ENCODE measurements at regions not wholly inside any gene's neighbourhood (a gene's known extent, or its start where the extent isn't known, plus 50 kb on each side); places are given as distances from the start of the nearest gene placed in this dataset.

DNA sequence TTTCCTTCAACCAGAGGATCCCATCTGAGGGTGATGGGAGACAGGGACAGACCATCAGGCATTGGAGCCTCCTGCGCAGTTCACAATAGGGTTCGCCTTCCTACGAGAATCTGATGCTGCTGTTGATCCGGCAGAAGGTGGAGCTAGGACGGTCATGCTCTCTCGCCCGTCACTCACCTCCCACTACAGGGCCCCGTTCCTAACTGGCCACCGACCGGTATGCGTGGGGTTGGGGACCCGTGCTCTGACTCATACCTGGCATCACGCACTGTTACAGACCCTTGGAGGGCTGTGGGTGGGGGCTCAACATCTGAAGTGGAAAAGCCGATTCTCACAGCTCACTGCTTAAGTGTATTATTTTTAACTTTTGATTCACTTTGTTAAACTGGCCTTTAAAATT, 402.3 kb downstream of the BRD1 start:
- no peak for DNase-seq

- no peak for DNase-seq
Measured at GRCh38 chr22:49424893-49425270, 402.8 kb downstream of the BRD1 start.

DNA sequence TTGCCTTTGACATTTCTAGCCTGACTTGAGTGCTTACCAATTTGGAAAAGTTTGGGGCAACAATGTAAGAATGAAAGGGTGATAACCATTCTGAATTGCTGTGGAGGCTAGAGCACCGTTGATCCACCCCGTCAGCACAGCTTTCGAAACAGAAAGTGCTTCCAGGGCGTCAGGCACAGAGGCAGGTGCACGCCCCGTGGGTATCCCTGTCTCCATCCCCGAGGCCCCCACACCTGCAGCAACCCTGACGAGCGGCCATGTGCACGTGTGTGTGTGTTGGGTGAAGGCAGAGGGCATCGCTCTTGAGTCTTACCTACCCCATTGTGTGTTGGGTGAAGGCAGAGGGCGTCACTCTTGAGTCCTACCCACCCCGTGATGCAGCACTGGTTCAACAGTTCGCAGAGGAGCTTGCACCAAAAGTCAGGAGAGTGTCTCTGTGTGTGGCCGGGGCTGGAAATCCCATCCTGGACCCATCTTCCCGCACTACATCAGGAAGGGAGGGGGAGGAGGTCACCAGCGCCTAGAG, 404.5 kb downstream of the BRD1 start:
- no peak for DNase-seq

- no peak for DNase-seq
Measured at GRCh38 chr22:49422701-49423100, 405.0 kb downstream of the BRD1 start.

GRCh38 chr22:49420651-49421050, 407.0 kb downstream of the BRD1 start:
- DNase-seq = no peak

DNA sequence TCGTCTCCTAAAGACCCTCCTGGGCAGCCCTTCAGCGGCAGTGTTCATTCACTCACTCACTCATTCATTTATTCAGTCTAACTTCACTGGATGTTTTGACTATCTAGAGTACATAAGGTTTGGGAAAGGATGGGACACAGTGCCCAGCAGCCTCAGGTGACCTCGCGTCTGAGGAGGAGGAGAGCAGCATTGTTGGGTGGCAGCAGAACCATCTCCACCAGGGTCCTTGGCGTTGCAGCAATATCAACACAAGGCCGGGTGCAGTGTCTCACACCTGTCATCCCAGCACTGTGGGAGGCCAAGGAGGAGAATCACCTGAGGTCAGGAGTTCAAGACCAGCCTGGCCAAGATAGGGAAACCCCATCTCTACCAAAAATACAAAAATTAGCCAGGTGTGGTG, 408.0 kb downstream of the BRD1 start:
- no peak for DNase-seq

GRCh38 chr22:49418943-49419342, 408.7 kb downstream of the BRD1 start:
- DNase-seq = no peak

- no peak for DNase-seq
Measured at GRCh38 chr22:49418341-49418894, 409.3 kb downstream of the BRD1 start.

DNA sequence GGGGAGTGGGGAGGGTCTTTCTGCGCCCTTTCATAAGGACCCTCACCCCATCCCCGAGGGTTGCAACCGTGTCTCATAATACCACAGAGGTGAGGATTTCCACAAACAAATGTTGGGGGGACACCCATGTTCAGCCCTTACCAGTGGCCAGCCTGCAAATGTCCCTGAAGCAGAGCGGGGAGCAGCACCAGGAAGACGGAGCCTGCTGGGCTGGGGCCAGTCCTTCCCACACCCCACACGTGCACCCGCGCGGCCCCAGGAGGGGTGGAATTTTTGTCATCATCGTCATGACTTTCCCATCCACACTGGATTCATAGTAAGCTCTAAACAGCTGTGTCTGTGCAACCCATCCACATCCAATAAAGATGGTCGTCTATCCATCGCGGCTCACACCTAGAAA, 409.8 kb downstream of the BRD1 start:
- DNase-seq = no peak

DNA sequence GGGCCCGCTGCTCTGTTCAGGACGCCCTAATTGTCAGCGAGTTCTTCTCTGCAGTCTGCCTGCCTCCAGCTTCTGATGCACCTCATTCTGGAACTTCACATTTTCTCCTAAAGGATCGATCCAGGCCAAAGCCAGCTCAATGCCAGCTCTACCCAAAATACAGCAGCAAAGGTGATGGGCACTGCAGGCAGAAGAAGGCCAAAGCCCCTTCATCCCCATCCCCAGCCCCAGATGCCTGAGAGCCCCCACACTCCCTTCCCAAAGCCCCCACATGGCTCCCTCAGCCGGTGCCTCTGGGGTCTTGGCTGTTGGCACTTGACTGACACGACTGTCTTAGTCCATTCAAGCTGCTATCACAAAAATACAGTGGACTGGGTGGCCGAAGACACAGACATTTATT, 410.3 kb downstream of the BRD1 start:
- no peak for DNase-seq

- no peak for DNase-seq
Measured at GRCh38 chr22:49415151-49415951, 412.3 kb downstream of the BRD1 start.

DNA sequence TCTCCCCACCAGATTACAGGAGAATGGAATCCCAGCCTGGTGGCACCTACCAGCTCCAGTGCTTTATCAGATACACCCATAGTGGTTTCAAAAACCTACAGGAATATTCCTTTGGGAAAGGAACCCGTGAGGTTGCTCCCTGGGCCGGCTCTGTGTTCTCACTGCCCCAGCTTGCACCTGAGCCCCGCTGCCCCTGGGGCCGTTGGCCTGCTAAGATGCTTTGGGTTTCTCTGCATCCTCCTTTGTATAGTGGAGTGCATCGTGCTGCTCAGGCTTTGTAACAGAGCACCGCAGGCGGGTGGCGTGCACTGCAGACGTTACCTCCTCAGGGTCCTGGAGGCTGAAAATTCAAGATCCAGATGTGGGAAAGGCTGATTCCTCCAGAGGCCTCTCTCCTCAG, 414.1 kb downstream of the BRD1 start:
- no peak for DNase-seq

- no peak for DNase-seq
Measured at GRCh38 chr22:49413146-49413545, 414.5 kb downstream of the BRD1 start.

GRCh38 chr22:49412236-49412635, 415.4 kb downstream of the BRD1 start:
- DNase-seq = no peak

DNA sequence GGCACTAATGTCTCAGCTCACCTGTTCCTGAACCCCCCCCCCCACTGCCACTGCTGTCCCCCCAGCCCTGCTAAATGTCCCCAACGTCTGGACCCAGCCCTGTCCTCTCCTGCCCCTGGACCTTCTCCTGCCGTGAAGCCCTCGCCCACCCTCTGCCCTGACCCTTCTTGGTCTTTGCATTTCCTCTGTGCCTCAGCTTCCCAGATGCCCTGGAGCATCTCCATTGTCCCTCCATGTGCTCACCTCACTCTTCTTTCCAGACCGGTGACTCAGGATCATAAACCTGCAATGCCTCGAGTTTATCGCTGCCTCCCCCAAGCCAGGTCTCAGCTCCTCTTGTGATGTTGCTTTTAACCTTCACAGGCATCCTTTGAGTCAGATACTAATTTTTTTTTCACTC, 416.4 kb downstream of the BRD1 start:
- DNase-seq = no peak

GRCh38 chr22:49408102-49408836, 419.4 kb downstream of the BRD1 start:
- no peak for DNase-seq

DNA sequence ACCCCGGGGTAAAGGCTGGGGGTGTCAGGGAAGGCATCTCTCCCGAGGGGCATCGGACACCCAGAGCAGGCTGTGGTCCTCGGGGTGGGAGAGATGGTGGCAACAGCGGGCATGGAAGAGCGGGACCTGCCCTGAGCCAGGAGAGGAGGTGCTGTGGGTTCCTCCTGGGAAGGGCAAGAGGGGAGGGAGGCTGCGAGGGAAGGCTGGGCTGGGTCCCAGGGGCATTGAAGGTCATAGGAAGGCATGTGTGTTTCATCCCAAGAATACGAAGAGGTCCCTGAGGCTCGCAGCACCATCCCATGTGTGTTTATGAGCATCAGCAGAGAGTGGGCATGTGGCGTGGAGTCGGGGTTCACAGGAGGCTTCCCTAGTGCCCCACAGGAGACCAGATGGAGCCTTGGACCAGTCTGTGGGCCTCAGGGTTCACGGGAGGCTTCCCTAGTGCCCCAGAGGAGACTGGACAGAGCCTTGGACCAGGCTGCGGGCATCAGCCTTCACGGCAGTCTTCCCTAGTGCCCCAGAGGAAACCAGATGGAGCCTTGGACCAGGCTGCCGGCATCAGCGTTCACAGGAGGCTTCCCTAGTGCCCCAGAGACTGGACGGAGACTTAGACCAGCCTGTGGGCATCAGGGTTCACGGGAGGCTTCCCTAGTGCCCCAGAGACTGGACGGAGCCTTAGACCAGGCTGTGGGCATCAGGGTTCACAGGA, 420.6 kb downstream of the BRD1 start:
- no peak for DNase-seq

DNA sequence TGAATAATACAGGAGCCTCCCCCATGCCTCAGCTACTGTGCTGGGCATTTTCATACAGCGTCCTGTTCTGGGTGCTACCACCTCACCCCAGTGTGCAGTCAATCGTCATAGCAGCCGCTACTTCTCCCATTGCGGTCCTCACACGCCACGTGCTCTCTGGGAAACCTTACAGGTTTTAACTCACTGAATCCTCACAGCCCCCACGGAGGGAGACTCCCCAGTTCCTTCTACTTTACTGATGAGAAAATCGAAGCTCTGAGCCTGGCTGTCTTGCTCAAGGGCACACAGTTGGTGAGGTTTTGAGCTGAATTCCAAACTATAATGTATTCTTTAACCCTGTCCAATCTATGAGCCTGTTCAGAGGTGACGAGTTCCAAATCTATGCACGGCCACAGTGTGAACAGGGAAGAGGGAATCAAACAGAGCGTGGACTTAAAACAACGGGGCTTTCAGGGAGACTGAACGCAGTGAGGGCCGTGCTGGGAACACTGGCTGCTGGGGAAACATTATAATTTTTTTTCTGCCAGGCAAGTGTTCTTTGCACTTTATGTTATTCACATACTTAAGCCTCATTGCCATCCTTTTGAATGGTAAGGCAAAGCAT, 421.5 kb downstream of the BRD1 start:
- DNase-seq = no peak

DNA sequence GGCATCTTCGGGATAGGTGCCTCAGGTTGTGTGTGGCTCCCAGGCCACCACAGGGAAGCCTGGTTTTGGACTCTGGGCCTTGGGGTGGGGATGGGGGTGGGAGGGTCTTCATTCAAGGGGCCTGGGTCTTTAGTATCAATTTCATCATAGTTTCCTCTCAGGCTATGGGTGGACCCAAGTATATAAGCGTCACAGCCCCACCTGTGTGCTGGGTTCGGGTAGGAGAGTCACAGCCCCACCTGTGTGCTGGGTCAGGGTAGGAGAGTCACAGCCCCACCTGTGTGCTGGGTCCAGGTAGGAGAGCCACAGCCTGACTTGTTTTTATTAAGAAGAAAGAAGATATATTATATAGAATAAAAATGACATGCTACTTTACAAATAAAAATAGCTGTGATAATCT, 422.1 kb downstream of the BRD1 start:
- no peak for DNase-seq

- DNase-seq = no peak
Measured at GRCh38 chr22:49404576-49405241, 423.0 kb downstream of the BRD1 start.

DNA sequence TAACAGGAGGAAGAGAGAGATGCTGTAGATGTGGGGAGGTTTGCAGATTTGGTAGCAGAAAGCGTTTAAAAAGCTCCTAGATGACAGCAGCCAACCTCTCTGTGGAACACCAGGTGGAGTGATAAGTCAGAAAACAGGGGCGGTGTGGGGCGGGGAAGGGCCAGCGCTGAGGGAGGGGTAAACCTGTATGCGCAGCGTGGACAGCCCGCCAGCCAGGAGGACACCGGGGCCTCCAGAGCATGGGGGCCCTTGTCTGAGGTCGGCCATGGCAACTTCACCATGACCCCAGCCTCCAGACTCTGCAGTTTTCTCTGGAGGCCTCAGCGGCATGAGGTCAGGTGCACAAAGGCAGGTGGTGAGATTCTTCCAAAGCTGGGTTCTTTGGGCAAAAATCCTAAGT, 423.7 kb downstream of the BRD1 start:
- DNase-seq = no peak

GRCh38 chr22:49403102-49403501, 424.6 kb downstream of the BRD1 start:
- DNase-seq = no peak
